NCI-H748 (cell line): ENCODE measurements at regions not wholly inside any gene's neighbourhood (a gene's known extent, or its start where the extent isn't known, plus 50 kb on each side); places are given as distances from the start of the nearest gene placed in this dataset.
"Not testable (repeated sequence)": the region's sequence is repeated elsewhere in the genome, so short reads cannot be mapped to it uniquely, and the experiment has no call there.

Experiments used
- DNase-seq: peaks from one replicate; lab custom pipeline; 2025; ENCODE audit not compliant: unreplicated experiment; lab: John Stamatoyannopoulos, UW

DNA sequence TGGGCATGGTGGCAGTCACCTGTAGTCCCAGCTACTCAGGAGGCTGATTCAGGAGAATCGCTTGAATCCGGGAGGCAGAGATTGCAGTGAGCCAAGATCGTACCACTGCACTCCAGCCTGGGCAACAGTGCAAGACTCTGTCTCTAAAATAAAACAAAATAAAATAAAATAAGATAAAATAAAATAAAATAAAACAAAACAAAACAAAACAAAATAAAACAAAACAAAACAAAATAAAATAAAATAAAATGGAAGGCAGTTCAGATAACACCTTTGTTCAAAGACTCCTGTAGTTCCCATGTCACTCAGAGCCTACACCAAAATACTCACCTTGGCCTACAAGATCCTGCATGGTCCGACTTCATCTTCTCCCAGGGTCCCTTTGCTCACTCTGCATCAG, 61.3 kb downstream of the SYF2 start:
- DNase-seq, result not testable (repeated sequence)

DNA sequence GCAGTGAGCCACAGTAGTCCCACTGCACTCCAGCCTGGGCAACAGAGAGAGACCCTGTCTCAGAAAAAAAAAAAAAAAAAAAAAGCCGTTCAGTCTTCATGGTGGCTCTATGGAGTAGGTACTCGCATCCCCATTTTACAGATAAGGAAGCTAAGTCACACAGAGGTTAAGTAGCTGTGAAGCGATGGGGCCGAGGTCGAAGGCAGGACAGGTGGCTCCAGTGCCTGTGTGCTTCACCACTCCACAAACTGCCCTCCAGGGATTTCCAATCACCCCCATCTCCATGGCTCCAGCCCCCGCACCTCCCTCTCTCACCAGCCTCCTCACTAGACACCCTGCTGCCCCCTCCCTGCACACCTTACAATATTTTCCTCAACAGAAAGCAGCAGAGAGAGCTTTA, 61.9 kb downstream of the SYF2 start:
- no peak for DNase-seq

DNA sequence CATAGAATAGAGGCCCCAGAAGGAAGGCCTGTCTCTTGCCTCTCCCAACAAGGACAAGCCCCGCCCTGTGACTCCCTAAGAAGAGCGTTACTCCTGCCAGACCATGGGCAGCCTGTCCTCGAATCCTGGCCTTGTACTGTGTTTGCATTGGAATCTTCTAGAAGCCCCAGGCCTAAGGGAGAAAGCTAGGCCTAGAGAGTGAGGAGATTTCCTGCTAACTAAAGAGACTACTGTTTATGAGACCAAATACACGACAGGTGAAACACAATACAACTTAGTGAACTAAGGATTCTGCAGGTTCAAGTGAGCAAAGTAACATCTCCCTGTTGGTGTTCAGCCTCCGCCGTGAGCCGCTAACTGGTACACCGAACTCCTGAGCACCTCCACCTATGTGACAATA, 62.7 kb downstream of the SYF2 start:
- no peak for DNase-seq

DNA sequence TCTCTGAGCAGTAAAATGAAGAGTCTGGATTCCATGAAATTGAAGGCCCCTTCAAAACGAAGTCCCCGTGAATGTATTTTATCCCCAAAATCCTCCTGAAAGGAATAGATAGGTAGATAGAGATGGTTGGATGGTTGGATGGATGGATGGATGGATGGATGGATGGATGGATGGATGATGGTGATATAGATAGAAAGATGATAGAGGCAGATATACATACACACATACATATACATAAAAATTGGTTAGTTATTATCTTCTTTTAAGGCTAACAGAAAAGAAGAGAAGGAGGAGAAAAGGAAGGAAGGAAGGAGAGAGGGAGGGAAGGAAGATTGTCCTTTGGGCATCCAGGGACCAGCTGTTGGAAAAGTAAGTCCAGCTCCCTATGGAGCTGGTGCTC, 63.1 kb downstream of the SYF2 start:
- no peak for DNase-seq

DNA sequence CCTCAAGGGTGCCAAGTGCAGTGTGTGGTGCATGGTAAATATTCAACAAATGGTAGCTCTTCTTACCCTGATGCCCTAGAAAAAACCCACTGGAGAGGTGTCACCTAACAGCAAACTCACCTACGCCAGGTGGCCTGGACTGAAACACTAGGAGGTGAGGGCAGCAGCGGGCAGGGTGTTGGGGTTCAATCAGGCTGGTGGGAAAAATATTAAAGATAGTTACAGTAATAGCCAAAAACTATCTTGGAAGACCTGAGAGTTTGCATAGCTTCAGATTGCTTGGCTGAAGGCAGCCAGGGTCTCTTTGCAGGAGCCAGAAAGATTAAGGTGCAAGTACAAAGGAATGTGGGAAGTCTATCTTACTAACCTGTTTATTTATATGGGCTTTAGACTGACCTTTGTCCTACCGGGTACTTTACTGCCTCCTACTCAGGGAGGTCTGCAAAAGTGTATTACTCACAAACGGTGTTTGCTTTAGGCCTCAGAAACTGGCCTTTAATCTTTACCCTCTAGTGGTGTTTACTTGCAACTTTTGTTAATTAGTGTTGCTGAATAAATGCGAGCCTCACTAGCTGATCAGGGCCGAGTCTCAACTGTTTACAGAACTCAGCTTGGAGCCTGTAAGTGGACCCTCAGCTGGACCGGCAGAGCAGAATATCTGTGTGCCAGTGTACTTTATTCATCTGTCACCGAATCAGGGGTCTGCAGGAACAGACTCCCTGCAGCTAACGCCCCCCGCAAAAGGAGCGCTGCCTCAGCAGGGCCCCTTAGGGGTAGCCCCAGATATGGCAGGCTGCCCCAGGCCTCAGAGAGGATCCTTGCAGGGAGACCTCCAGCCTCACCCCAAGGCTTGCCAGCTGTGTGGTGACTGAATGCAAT, 63.9 kb downstream of the SYF2 start:
- DNase-seq, result no peak

DNA sequence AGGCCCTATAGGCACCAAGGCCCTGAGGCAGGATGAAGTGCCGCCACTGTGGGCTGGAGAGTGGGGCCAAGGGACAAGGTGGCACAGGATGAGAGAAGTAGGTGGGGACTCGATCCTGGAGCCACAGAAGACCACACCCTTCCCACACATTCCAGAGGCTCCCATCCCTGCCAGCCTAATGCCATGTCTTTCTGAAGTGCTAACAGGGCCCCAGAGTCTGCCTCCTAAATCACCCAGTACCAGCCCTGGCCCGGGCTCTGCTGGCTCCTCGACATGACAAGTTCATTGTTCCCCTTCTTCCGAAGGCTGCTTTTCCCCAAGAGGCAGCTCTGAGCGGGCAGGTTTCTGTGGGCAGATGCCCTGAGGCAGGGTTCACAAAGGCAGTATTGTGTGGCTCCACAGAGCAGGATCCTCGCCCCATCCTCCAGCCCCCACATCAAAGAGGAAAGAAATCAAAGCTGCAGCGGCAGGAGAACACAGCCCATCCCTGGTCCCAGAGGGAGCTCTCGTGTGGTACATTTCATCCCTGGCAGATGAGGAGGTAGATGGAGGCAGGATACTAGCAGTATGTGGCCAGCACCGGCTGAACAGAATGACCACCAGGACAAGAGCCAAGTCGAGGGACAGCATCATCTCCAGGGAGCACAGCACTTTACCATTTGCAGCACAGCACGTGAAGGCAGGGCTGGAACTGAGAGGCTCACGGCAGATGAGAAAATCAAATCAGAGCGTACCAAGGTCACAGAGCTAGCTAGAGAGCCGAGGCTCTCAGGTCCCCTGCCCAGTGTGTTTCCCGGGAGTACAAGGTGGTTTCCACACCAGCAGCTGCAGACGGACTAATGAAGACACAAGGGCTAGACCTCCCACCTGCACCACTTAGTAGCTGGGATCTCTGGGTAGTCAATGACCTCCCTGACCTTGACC, 64.8 kb downstream of the SYF2 start:
- no peak for DNase-seq

DNA sequence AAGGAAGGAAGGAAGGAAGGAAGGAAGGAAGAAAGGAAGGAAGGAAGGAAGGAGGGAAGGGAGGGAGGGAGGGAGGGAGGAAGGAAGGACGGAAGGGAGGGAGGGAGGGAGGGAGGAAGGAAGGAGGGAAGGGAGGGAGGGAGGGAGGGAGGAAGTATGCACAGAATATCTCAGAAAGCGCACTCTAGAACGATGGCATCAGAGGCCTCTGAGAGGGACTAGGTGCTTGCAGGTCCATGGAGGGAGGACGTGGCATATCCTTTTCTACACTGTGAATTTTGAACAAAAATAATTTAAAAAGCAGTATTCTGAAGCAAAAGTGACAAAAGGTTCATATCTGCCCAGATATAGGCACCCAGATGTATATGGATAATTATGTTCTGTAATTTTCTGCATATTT, 65.5 kb downstream of the SYF2 start:
- DNase-seq, result no peak

DNA sequence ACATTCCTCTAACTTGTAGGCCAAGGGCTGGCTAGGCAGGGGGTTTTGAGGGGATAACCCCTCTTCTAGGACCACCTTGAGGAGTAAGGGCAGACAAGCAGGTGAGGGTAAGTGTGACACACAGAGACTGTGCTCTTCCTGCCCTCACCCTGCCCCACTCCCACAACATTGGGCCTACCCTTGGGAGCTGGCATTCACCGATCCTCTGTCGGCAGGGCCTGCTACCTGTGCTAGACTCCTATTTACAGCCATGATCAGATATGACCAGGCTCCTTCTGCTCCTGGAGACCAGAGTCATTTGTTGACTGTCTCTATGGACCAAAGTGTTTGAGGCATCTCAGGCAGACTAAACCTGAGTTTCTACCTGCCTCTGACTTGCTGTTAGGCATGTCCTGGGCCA, 68.3 kb downstream of the SYF2 start:
- no peak for DNase-seq

DNA sequence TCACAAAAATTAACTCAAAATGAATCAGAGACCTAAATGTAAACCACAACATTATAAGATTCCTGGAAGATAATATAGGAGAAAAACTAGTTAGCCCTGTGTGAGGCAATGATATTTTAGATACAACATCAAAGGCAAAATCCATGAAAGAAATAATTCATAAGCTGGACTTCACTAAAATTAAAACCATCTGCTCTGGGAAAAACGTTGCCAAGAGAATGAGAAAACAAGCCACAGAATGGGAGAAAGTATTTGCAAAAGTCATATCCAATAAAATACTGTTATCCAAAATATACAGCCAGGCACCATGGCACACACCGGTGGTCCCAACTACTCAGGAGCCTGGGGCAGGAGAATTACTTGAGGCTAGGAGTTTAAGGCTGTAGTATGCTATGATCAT, 70.3 kb downstream of the SYF2 start:
- no peak for DNase-seq

DNA sequence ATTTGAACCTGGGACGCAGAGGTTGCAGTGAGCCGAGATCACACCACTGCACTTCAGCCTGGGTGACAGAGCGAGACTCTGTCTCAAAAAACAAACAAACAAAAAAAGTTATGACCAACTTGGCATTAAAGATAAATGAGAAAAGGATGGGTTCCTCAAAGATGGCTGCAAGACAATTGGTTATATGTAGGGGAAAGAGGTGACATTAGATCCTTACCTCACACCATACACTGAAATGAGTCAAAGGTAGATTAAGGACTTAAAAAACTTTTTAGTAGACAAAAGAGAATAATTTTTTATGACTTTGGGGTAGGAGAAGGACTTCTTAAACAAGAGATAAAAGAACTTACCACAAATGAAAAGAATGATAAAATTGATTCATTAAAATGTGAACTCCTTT, 74.5 kb downstream of the SYF2 start:
- no peak for DNase-seq

DNA sequence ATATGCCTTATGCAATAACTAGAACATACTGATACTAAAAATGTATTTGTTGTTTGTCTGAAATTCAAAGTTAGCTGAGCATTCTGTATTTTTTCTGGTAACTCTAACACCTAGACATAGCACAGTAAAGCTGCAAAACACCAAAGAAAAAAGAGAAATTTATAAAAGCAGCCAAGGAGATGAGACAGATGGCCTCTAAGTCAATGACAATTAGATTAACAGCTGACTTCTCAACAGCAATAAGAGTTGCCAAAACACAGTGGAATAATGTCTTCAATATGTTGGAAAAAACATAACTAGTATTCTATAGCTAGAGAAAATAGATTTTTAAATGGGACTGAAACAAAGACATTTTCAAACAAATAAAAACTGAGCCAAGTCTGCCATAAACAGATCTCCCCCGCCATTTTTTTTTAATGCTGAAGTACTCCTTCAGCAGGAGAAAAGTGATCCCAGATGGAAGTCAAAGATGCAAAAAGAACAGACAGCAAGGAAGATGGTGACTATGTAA, 81.3 kb downstream of the SYF2 start:
- no peak for DNase-seq

DNA sequence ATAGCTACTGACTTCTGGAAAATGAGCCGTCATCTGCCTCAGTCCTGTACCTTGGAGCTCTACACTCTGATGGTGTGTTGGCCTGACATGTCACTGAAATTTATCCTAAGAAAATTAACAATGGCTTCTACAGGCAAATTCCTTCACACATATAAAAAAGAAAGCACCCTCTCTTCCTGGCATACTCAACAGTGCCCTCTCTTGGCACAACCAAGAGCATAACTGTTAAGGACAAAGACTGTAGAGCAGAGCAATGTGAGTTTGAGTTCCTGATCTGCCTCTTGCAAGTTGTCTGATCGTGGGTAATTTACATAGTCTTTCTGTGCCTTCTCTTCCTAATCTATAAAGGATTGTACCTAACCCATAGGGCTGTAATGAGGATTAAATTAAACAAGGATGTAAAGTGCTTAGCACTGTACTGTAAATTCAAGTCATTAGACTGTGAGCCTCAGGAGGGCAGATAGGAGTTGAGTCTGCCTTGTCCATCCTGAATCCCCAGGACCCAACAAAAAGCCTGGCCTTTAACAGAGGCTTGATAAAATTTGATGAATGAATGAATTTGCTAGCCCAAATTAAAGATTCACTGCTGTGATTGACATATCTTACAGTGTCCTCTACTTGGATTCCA, 83.5 kb downstream of the SYF2 start:
- DNase-seq, result no peak

DNA sequence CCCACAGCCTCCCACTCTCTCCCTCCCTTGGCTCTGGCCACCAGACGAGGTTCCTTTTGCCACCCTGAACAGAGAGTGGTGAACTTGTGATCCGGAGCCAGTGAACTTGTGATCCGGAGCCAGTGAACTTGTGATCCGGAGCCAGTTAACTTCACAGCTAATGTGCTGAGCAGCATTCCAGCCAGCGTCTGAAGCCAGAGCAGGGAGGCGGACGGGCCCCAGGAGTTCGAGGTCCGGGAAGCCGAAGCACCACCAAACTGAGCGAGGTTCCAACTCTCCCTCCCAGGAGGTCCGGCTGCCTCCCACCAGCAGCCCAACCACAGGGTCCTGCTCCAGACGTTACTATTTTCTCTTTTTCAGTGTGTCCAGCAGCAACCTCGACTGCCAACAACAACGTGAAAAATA, 85.8 kb downstream of the SYF2 start:
- no peak for DNase-seq

DNA sequence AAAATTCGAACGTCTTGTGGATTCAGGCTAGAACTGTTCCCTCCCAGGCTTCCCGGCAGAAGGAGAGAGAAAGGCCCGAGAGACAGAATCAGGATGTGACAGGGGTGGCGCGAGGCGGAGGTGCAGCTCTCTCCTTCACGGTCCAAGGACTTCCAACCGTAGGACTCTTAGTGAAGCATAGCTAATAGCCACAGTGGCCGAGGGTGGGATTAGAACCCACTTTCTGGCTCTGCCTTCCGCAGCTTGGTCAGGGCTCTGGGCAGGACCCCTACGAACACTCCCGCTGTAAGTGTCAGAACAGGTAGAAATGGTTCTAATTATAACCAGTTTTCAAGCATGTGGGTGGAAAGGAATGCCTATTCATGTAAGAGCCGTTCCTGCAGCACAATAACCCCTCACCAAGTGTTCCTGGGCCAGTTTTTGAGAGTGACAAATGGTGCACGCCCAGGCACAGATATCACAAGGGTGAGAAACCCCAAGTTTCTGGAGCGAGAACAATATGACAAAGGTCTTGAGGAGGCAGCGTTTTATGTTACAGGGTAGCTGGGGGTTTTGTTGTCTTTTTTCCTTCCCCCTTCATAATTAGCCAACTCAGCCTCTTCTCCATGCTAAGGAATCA, 86.4 kb downstream of the SYF2 start:
- no peak for DNase-seq

DNA sequence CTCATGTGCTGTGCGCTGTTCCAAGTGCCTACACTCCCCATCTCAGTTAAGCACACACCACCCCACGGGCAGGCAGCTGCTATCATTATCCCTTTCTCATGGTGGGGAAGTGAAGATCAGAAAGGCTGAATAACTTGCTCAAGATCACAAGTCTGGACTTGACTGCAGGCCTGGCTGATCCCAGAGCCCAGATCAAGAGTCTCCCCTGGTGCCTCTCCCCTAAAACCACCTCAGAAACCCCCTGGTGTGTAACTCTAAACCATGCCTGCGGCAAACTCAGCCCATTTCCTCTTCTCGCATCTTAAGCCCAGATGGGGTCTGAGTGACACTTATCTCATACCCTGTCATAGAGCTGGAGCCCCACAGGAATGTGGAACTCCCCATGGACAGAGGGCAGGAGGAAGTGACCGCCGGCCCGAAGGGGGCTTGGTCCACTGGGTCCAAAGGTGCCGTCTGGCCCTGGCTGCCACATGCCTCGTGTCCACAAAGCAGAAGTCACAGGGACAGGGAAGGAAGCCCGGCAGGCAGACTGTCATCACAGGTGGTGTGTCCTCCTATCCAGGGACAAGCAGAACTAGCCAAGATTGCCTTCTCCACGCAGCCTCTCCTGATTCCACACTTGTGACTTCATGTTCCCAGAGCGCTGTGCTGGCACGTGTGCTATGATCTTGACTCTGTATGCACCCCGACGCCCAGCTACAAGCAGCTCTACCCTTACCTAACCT, 92.1 kb downstream of the SYF2 start:
- DNase-seq, result no peak

DNA sequence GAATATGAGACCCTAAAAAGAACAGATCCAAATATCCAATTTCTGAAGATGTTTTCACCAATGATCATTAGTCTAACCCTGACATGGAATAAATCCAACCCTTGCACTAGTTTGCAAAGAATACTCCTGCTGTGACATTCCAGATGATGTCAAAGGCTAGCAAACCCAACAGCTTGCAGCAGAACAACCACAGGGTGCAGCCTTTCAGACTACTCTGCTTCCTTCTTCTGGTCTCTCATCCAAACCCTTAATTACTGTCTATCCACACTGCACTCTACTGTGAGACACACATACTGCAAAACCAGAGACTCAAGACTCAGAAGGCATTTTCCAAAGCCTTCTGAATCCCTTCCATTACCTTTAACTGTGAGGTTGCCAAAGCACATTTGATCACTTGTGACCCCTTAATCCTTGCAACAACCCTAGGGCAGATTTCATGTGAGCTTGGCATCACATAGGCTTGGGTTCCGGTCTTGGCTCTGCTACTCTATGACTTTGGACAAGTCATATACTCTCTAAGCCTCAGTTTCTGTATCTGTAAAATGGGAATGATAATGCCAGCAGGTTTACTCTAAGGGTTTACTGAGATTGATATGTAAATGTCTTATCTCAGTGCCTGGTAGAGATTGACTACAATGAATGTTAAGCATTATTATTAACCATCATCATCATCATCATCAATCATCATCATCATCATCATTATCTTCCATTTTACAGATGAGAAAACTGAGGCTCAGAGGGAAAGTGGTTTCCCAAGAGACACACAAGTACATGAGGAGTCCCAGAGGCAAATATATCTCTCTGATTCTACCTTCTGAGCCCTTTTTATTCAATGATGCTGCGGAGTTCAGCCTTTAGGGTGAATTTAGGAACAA, 94.5 kb downstream of the SYF2 start:
- DNase-seq, result no peak

DNA sequence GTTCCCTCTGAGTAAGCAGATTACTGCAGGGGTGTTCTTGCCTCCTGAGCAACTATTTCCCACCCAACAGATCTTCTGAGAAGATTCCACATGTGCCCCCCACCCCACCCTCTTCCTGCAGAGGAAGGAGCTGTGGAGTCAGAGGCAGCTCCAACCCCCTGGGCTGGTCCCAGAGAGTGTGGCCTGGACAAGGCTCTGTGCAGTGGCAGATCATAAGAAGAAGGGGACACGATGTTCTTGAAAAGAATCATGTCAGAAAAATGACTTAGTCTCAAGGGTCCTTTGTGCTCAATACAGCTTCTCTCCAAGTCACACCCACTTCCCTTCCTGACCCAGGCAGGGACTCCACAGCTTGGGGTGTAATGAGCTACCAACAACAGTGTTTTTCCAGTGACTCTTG, 95.2 kb downstream of the SYF2 start:
- DNase-seq, result no peak

DNA sequence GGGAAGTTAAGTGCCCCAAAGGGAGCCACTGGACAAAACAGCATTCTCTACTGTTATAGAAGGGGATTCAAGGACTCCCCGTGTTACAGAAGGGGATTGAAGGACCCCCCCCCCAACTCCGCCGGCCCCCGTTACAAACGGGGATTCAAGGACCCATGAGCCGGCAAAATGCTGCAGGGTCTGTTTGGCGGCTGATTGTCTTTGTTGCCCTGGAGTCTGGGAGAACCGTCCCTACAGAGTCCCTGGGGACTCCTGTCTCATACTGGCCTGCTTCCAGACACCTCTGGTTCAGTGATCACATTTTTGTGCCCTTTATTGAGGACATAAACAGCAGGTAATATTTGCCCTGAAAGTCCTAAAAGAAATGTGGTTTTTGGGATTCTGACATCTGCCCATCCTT, 96.4 kb downstream of the SYF2 start:
- DNase-seq, result no peak

DNA sequence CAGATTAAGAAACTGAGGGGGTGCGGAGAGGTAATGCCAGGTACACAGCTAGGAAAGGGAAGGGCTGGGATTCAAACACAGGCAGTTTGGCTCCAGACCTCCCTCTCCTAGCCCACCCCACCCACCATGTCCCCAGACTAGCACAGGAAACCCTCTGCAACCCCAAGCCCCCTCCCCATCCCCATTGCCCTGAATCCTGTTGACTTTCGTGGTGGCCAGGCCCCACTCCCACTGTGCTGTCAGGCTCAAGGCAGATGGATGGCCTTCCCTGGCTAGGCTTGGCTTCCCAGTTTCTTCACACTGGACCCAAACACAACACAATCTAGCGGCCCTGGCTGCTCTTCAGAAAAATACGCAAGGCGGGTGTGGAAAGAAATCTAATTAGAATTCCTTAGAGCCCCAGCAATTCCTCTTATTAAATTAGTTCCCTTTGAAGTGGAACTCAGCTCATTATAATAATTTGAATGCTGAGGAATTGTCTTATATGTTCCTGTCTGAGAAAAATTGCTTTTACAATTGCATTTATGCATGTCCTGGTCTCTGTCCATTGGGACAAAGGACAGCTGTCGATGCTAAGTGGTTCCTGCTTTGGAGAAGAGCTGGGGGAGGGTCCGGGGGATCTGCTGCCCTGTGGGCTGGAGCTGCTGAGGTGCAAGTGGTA, 97.4 kb downstream of the SYF2 start:
- DNase-seq, result no peak
